ENCODE measurements at regions not wholly inside any gene's neighbourhood (a gene's known extent, or its start where the extent isn't known, plus 50 kb on each side); places are given as distances from the start of the nearest gene placed in this dataset.

DNA sequence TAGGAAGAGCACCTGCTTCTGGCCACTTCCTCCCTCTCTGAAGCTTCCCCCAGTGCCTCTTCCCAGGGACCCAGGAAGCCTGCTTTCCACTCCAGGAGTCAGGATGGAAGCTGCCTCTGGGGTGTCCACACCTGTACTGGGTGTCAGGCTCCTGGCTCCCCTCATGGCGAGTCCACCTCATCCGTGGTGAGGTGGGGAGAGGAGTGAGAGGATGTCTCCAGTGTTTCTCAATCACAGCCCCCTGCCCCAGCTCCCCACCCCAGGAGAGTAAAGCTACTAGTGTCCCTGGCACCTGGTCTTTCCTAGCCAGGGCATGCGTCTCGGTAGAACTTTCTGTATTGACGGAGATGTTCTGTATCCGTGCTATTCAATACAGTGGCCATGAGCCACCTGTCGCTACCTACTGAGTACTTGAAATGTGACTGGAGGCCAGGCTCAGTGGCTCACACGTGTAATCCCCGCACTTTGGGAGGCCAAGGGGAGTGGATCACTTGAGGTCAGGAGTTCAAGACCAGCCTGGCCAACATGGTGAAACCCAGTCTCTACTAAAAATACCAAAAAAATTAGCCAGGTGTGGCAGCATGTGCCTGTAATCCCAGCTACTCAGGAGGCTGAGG is 171.2 kb upstream of the HAAO start:
- H3K36me3 ChIP-seq (ENCODE audit: control insufficient read depth in 1 of 2, insufficient read depth in 2 of 2, low read length in 2 of 2): no peaks in the 10 kb centered on the region
- H3K27me3 ChIP-seq (ENCODE audit: insufficient read depth, low read length): no peaks in the 10 kb centered on the region
- POLR2A ChIA-PET: no interaction called here
- TF ChIP-seq FOSL1 (IDR thresholded peaks at IDR 0.05; ENCODE audit: low read depth) (no peak), ELF1 (IDR thresholded peaks at IDR 0.05; ENCODE audit: borderline replicate concordance, low read depth) (no peak), SRF (IDR thresholded peaks at IDR 0.05; ENCODE audit: low read depth) (no peak), CTCF (IDR thresholded peaks at IDR 0.05 in 2 of 3, conservative IDR thresholded peaks at IDR 0.05 in 1 of 3; ENCODE audit: borderline replicate concordance in 1 of 3, insufficient read depth in 1 of 3, low read depth in 2 of 3, low read length in 2 of 3) (no peak), SP1 (IDR thresholded peaks at IDR 0.05; ENCODE audit: low read depth) (no peak), EZH2 (IDR thresholded peaks at IDR 0.05) (no peak)
- H3K4me1 ChIP-seq (ENCODE audit: control insufficient read depth in 1 of 2, insufficient read depth in 2 of 2, low read length in 2 of 2): no peaks in the 10 kb centered on the region
- no peak overlapping the region for H3K4me2 ChIP-seq (ENCODE audit: low read length)
- ATAC-seq (no peak), DNase-seq (ENCODE audit: low read depth, low spot score) (no peak)
- no TSS peak for BruUV-seq (replicated peaks)
- H3K27ac ChIP-seq (ENCODE audit: low read depth, low read length): no peak overlapping the region
- RAD21 ChIA-PET (ENCODE audit: low non-redundant PET in 1 of 2, low total read pairs in 2 of 2, uncharacterized antibody in 2 of 2, unreplicated experiment in 2 of 2): no interaction called here
- CTCF ChIA-PET: interaction anchor here (1.6 kb wide), 1 partner anchor 11 kb away, joined by 3 read pairs; no protein-coding TSS in a partner anchor
- no peaks in the 10 kb centered on the region for H3K9me3 ChIP-seq (ENCODE audit: control insufficient read depth in 1 of 2, insufficient read depth in 1 of 2, low read depth in 1 of 2, low read length in 2 of 2)
- no peaks in the 10 kb centered on the region for H3K9me2 ChIP-seq (ENCODE audit: insufficient read depth)
- no peaks in the 10 kb centered on the region for H4K20me1 ChIP-seq (ENCODE audit: insufficient read depth)
- no peak overlapping the region for H3K9ac ChIP-seq (ENCODE audit: low read length)
- no peak overlapping the region for H2AFZ ChIP-seq (ENCODE audit: low read depth, low read length, poor library complexity, severe bottlenecking)
- no peak overlapping the region for H3K4me3 ChIP-seq (replicated peaks in 1 of 2; ENCODE audit: low read depth in 1 of 2, low read length in 2 of 2)
- no peaks in the 10 kb centered on the region for H3K79me2 ChIP-seq (ENCODE audit: insufficient read depth, low read length)
- intact Hi-C loops (cut with micrococcal nuclease): no loop called here

- H3K4me3 ChIP-seq (replicated peaks in 1 of 2; ENCODE audit: low read depth in 1 of 2, low read length in 2 of 2): no peak overlapping the region
- H3K79me2 ChIP-seq (ENCODE audit: insufficient read depth, low read length): no peaks in the 10 kb centered on the region
- CTCF ChIA-PET: no interaction called here
- no peak overlapping the region for H3K4me2 ChIP-seq (ENCODE audit: low read length)
- no peaks in the 10 kb centered on the region for H3K27me3 ChIP-seq (ENCODE audit: insufficient read depth, low read length)
- H3K9ac ChIP-seq (ENCODE audit: low read length): no peak overlapping the region
- H3K9me3 ChIP-seq (ENCODE audit: control insufficient read depth in 1 of 2, insufficient read depth in 1 of 2, low read depth in 1 of 2, low read length in 2 of 2): no peaks in the 10 kb centered on the region
- no peaks in the 10 kb centered on the region for H3K4me1 ChIP-seq (ENCODE audit: control insufficient read depth in 1 of 2, insufficient read depth in 2 of 2, low read length in 2 of 2)
- no peak for TF ChIP-seq ZNF274 (IDR thresholded peaks at IDR 0.05; ENCODE audit: low read depth, low read length)
- no peak for TF ChIP-seq SRF (IDR thresholded peaks at IDR 0.05; ENCODE audit: low read depth)
- no peak for TF ChIP-seq JUND (IDR thresholded peaks at IDR 0.05)
- no peak for TF ChIP-seq ZFX (IDR thresholded peaks at IDR 0.05)
- no peak for TF ChIP-seq SIN3A (IDR thresholded peaks at IDR 0.05; ENCODE audit: low read depth)
- no peak for TF ChIP-seq ATF3 (IDR thresholded peaks at IDR 0.05)
- TF ChIP-seq SP1 (IDR thresholded peaks at IDR 0.05; ENCODE audit: low read depth): no peak
- TF ChIP-seq YY1 (IDR thresholded peaks at IDR 0.05; ENCODE audit: extremely low read depth, insufficient replicate concordance, low read depth, low read length): no peak
- no peak for TF ChIP-seq RAD21 (IDR thresholded peaks at IDR 0.05; ENCODE audit: low read depth)
- no peak for TF ChIP-seq CTCF (IDR thresholded peaks at IDR 0.05 in 2 of 3, conservative IDR thresholded peaks at IDR 0.05 in 1 of 3; ENCODE audit: borderline replicate concordance in 1 of 3, insufficient read depth in 1 of 3, low read depth in 2 of 3, low read length in 2 of 3)
- TF ChIP-seq EZH2 (IDR thresholded peaks at IDR 0.05): no peak
- TF ChIP-seq EGR1 (IDR thresholded peaks at IDR 0.05; ENCODE audit: low read depth): no peak
- no peak for TF ChIP-seq EZH2phosphoT487 (IDR thresholded peaks at IDR 0.05; ENCODE audit: borderline replicate concordance)
- H3K9me2 ChIP-seq (ENCODE audit: insufficient read depth): no peaks in the 10 kb centered on the region
- RAD21 ChIA-PET (ENCODE audit: low non-redundant PET in 1 of 2, low total read pairs in 2 of 2, uncharacterized antibody in 2 of 2, unreplicated experiment in 2 of 2): no interaction called here
- intact Hi-C loops (cut with micrococcal nuclease): no loop called here
- POLR2A ChIA-PET: no interaction called here
- no peaks in the 10 kb centered on the region for H4K20me1 ChIP-seq (ENCODE audit: insufficient read depth)
- H3K36me3 ChIP-seq (ENCODE audit: control insufficient read depth in 1 of 2, insufficient read depth in 2 of 2, low read length in 2 of 2): no peaks in the 10 kb centered on the region
- DNase-seq (ENCODE audit: low read depth, low spot score) (no peak), ATAC-seq (no peak)
- H3K27ac ChIP-seq (ENCODE audit: low read depth, low read length): no peak overlapping the region
- H2AFZ ChIP-seq (ENCODE audit: low read depth, low read length, poor library complexity, severe bottlenecking): no peak overlapping the region
- BruUV-seq (replicated peaks): no TSS peak
These were observed 170.1 kb upstream of the HAAO start for GRCh38 chr2:42962508-42962953.
